ENCODE measurements at regions not wholly inside any gene's neighbourhood (a gene's known extent, or its start where the extent isn't known, plus 50 kb on each side); places are given as distances from the start of the nearest gene placed in this dataset.

- H3K9me1 ChIP-seq (ENCODE audit: insufficient read depth, low read length): no peaks in the 10 kb centered on the region
- H2AFZ ChIP-seq (replicated peaks; ENCODE audit: low read length, poor library complexity): no peak overlapping the region
- H3K18ac ChIP-seq (ENCODE audit: low read depth, low read length): no peak overlapping the region
- H4K20me1 ChIP-seq (ENCODE audit: insufficient read depth, low read length): no peaks in the 10 kb centered on the region
- no peak overlapping the region for H3K4me2 ChIP-seq (ENCODE audit: low read depth, low read length)
- no peak overlapping the region for H3K27ac ChIP-seq (ENCODE audit: insufficient read depth, low read length)
- H3K9me3 ChIP-seq (ENCODE audit: control insufficient read depth, insufficient read depth, low read length): no peaks in the 10 kb centered on the region; the same call in 1 of the 2 replicates
- intact Hi-C loops (cut with micrococcal nuclease) (no loop called here), in situ Hi-C loops (cut with MboI; ENCODE audit: low sequenced_read_pairs) (no loop called here), dilution Hi-C loops (cut with HindIII; ENCODE audit: low sequenced_read_pairs, unreplicated experiment) (no loop called here)
- no peak overlapping the region for H4K5ac ChIP-seq (ENCODE audit: low read depth, low read length)
- no peak overlapping the region for H3K4ac ChIP-seq (ENCODE audit: low read depth, low read length)
- no peak overlapping the region for H2BK120ac ChIP-seq (ENCODE audit: low read depth, low read length)
- TF ChIP-seq BHLHE40 (IDR thresholded peaks at IDR 0.05; ENCODE audit: low read depth, low read length) (no peak), MAFK (IDR thresholded peaks at IDR 0.05; ENCODE audit: low read depth, low read length) (no peak), CHD1 (IDR thresholded peaks at IDR 0.05; ENCODE audit: low read depth, low read length) (no peak), POLR2A (IDR thresholded peaks at IDR 0.05; ENCODE audit: low read depth, low read length) (no peak), RAD21 (IDR thresholded peaks at IDR 0.05; ENCODE audit: low read length) (no peak), CTCF (conservative IDR thresholded peaks at IDR 0.05; ENCODE audit: low read depth, low read length) (no peak), CEBPB (IDR thresholded peaks at IDR 0.05; ENCODE audit: low read depth, low read length) (no peak), NFE2L2 (IDR thresholded peaks at IDR 0.05; ENCODE audit: low read depth, low read length) (no peak), FOS (IDR thresholded peaks at IDR 0.05; ENCODE audit: low read depth, low read length) (no peak), SMC3 (IDR thresholded peaks at IDR 0.05; ENCODE audit: low read depth, low read length) (no peak), USF2 (IDR thresholded peaks at IDR 0.05; ENCODE audit: low read depth, low read length) (no peak), RFX5 (IDR thresholded peaks at IDR 0.05; ENCODE audit: low read depth, low read length) (no peak), MAZ (IDR thresholded peaks at IDR 0.05; ENCODE audit: borderline replicate concordance, low read depth, low read length) (no peak), MXI1 (IDR thresholded peaks at IDR 0.05; ENCODE audit: borderline replicate concordance, low read depth, low read length) (no peak), RCOR1 (IDR thresholded peaks at IDR 0.05; ENCODE audit: insufficient replicate concordance, low read length) (no peak), ELK1 (IDR thresholded peaks at IDR 0.05; ENCODE audit: borderline replicate concordance, low read depth, low read length) (no peak)
- H2BK5ac ChIP-seq (ENCODE audit: low read depth, low read length, poor library complexity, severe bottlenecking): no peak overlapping the region
- H3K9ac ChIP-seq (ENCODE audit: low read depth, low read length): no peak overlapping the region
- DNase-seq (no peak), ATAC-seq (ENCODE audit: low read depth) (no peak)
- no peak overlapping the region for H3K4me3 ChIP-seq (ENCODE audit: insufficient read depth, low read depth, low read length)
- POLR2A ChIA-PET (ENCODE audit: unreplicated experiment): no interaction called here
- no CpG with 5 or more reads among the region's 4 CpGs for WGBS, 2 experiments (ENCODE audit: extremely low coverage in 2 of 2, insufficient read length in 1 of 2)
- no peaks in the 10 kb centered on the region for H3K4me1 ChIP-seq (ENCODE audit: control insufficient read depth, insufficient read depth, low read length)
- no peak overlapping the region for H3K14ac ChIP-seq (replicated peaks; ENCODE audit: low read depth, low read length)
- no peak overlapping the region for H2AK9ac ChIP-seq (replicated peaks; ENCODE audit: low read depth, low read length, poor library complexity)
- no peaks in the 10 kb centered on the region for H3K79me1 ChIP-seq (ENCODE audit: low read depth in 1 of 2, low read length in 2 of 2)
- H3K56ac ChIP-seq (ENCODE audit: extremely low read depth, insufficient read depth, low read length): no peak overlapping the region
- no peak overlapping the region for H4K8ac ChIP-seq (ENCODE audit: low read depth in 2 of 2, low read length in 2 of 2)
- CTCF ChIA-PET: no interaction called here
- H3K27me3 ChIP-seq (ENCODE audit: control insufficient read depth, insufficient read depth, low read length): no peaks in the 10 kb centered on the region
- H2AK5ac ChIP-seq (ENCODE audit: low read depth, low read length): no peak overlapping the region
- BruUV-seq (replicated peaks): no TSS peak
- H3K36me3 ChIP-seq (ENCODE audit: control insufficient read depth, insufficient read depth, low read length): no peaks in the 10 kb centered on the region
- no peak overlapping the region for H3K23ac ChIP-seq (ENCODE audit: low read depth, low read length)
- no peak overlapping the region for H2BK20ac ChIP-seq (ENCODE audit: low read depth, low read length)
- no peak overlapping the region for H2BK15ac ChIP-seq (ENCODE audit: low read depth, low read length)
- H4K91ac ChIP-seq (ENCODE audit: insufficient read depth, low read depth, low read length): no peak overlapping the region
Observed at GRCh38 chr4:111115881-111116280, 493.0 kb upstream of the PITX2 start.

Data from IMR-90 (cell line).